ENCODE measurements at regions not wholly inside any gene's neighbourhood (a gene's known extent, or its start where the extent isn't known, plus 50 kb on each side); places are given as distances from the start of the nearest gene placed in this dataset.

GRCh38 chr18:9025091-9025838 is 77.2 kb upstream of the NDUFV2 start:
- no peaks in the 10 kb centered on the region for H3K27me3 ChIP-seq (replicated peaks in 1 of 4; ENCODE audit: control extremely low read depth in 1 of 4, control insufficient read depth in 3 of 4, insufficient read depth in 4 of 4, low read length in 3 of 4)
- no peaks in the 10 kb centered on the region for H3K4me1 ChIP-seq (ENCODE audit: control insufficient read depth in 2 of 2, insufficient read depth in 2 of 2, low read length in 2 of 2)
- H3K4me2 ChIP-seq (replicated peaks; ENCODE audit: low read depth, low read length, poor library complexity, severe bottlenecking): no peak overlapping the region
- H4K20me1 ChIP-seq (ENCODE audit: control insufficient read depth, insufficient read depth, low read length, poor library complexity, severe bottlenecking): no peaks in the 10 kb centered on the region
- intact Hi-C loops (cut with micrococcal nuclease): no loop called here
- Mint-ChIP-seq H3K4me3 (no peak overlapping the region), H3K27ac (no peak overlapping the region), H3K27me3 (peaks cover 4% of the 10 kb centered on the region), H3K9me3 (ENCODE audit: insufficient read depth) (no peaks in the 10 kb centered on the region), H3K4me1 (no peaks in the 10 kb centered on the region)
- peaks cover 0 to 1% (median 0%) of the 10 kb centered on the region in 3 donors for H3K9me3 ChIP-seq (ENCODE audit: control extremely low read depth in 1 of 3, control insufficient read depth in 2 of 3, insufficient read depth in 1 of 3, low read length in 2 of 3)
- H3K27ac ChIP-seq (ENCODE audit: low read length in 2 of 2): no peak overlapping the region
- no peak overlapping the region for H3K4me3 ChIP-seq (ENCODE audit: control extremely low read depth in 1 of 5, extremely low read depth in 1 of 5, insufficient read depth in 1 of 5, low read depth in 2 of 5, low read length in 4 of 5)
- POLR2A ChIA-PET: no interaction called here
- H3K36me3 ChIP-seq (replicated peaks in 1 of 2; ENCODE audit: control extremely low read depth in 1 of 2, control insufficient read depth in 1 of 2, extremely low read depth in 1 of 2, insufficient read depth in 2 of 2, low read length in 1 of 2): no peaks in the 10 kb centered on the region
- no peak for ATAC-seq (ENCODE audit: low read depth)
- no peaks in the 10 kb centered on the region for H3K79me2 ChIP-seq (ENCODE audit: control insufficient read depth, insufficient read depth, low read length)
- TF ChIP-seq CTCF (IDR thresholded peaks at IDR 0.05): no peak
- no peak for TF ChIP-seq EZH2 (IDR thresholded peaks at IDR 0.05; ENCODE audit: borderline replicate concordance, insufficient read depth, low read depth, low read length, poor library complexity, severe bottlenecking)
- CTCF ChIA-PET: no interaction called here
- H2AFZ ChIP-seq (ENCODE audit: insufficient read depth, low read depth, low read length, poor library complexity, severe bottlenecking): no peak overlapping the region
- no peak for DNase-seq
- no CpG with 5 or more reads among the region's 4 CpGs for WGBS (ENCODE audit: insufficient coverage)
- no peak overlapping the region for H3K9ac ChIP-seq (ENCODE audit: low read length)

GRCh38 chr18:9029131-9029530 is 73.4 kb upstream of the NDUFV2 start:
- ChIA-PET CTCF (no interaction called here), POLR2A (no interaction called here)
- H3K4me2 ChIP-seq (replicated peaks; ENCODE audit: low read depth, low read length, poor library complexity, severe bottlenecking): no peak overlapping the region
- no peaks in the 10 kb centered on the region for H3K79me2 ChIP-seq (ENCODE audit: control insufficient read depth, insufficient read depth, low read length)
- H3K9me3 ChIP-seq (ENCODE audit: control extremely low read depth in 1 of 3, control insufficient read depth in 2 of 3, insufficient read depth in 1 of 3, low read length in 2 of 3): peaks cover 0 to 1% (median 0%) of the 10 kb centered on the region in 3 donors
- H3K4me1 ChIP-seq (ENCODE audit: control insufficient read depth in 2 of 2, insufficient read depth in 2 of 2, low read length in 2 of 2): no peaks in the 10 kb centered on the region
- no peak for ATAC-seq (ENCODE audit: low read depth)
- intact Hi-C loops (cut with micrococcal nuclease): no loop called here
- no peaks in the 10 kb centered on the region for H3K27me3 ChIP-seq (replicated peaks in 1 of 4; ENCODE audit: control extremely low read depth in 1 of 4, control insufficient read depth in 3 of 4, insufficient read depth in 4 of 4, low read length in 3 of 4)
- H3K4me1 Mint-ChIP-seq: no peaks in the 10 kb centered on the region
- no peak overlapping the region for H3K9ac ChIP-seq (ENCODE audit: low read length)
- no peaks in the 10 kb centered on the region for H4K20me1 ChIP-seq (ENCODE audit: control insufficient read depth, insufficient read depth, low read length, poor library complexity, severe bottlenecking)
- H3K27me3 Mint-ChIP-seq: peaks cover 4% of the 10 kb centered on the region
- H3K4me3 ChIP-seq (ENCODE audit: control extremely low read depth in 1 of 5, extremely low read depth in 1 of 5, insufficient read depth in 1 of 5, low read depth in 2 of 5, low read length in 4 of 5): no peak overlapping the region
- DNase-seq: no peak
- 95% methylated on average over 2 of the region's 2 CpGs for WGBS (ENCODE audit: insufficient coverage)
- H2AFZ ChIP-seq (ENCODE audit: insufficient read depth, low read depth, low read length, poor library complexity, severe bottlenecking): no peak overlapping the region
- no peaks in the 10 kb centered on the region for H3K36me3 ChIP-seq (replicated peaks in 1 of 2; ENCODE audit: control extremely low read depth in 1 of 2, control insufficient read depth in 1 of 2, extremely low read depth in 1 of 2, insufficient read depth in 2 of 2, low read length in 1 of 2)
- H3K27ac Mint-ChIP-seq: no peak overlapping the region
- H3K27ac ChIP-seq (ENCODE audit: low read length in 2 of 2): no peak overlapping the region
- no peak for TF ChIP-seq EZH2 (IDR thresholded peaks at IDR 0.05; ENCODE audit: borderline replicate concordance, insufficient read depth, low read depth, low read length, poor library complexity, severe bottlenecking)
- TF ChIP-seq CTCF (IDR thresholded peaks at IDR 0.05): no peak
- no peaks in the 10 kb centered on the region for H3K9me3 Mint-ChIP-seq (ENCODE audit: insufficient read depth)
- H3K4me3 Mint-ChIP-seq: no peak overlapping the region
